Endodermal cell (in vitro differentiated cells): ENCODE measurements at regions not wholly inside any gene's neighbourhood (a gene's known extent, or its start where the extent isn't known, plus 50 kb on each side); places are given as distances from the start of the nearest gene placed in this dataset.

Experiments
- DNase-seq: peaks from one replicate; pipeline ENCODE4 v3.0.0-alpha.2; 2017
- H3K27ac ChIP-seq: 2 replicates; pipeline ENCODE4 v1.5.1; 2013; ENCODE audit warnings: mild to moderate bottlenecking, low read depth, low read length, moderate library complexity
- H3K27me3 ChIP-seq: 2 replicates; pipeline ENCODE4 v1.6.1; 2013; ENCODE audit warnings: mild to moderate bottlenecking, low read length, moderate library complexity; ENCODE audit not compliant: insufficient read depth, control insufficient read depth, poor library complexity, severe bottlenecking
- H3K36me3 ChIP-seq: 2 replicates; pipeline ENCODE4 v1.7.0; 2013; ENCODE audit warnings: mild to moderate bottlenecking, low read length, moderate library complexity; ENCODE audit not compliant: control insufficient read depth, insufficient read depth
- H3K4me1 ChIP-seq: one replicate; pipeline ENCODE4 v1.7.0; 2013; ENCODE audit warnings: low read length; ENCODE audit not compliant: control insufficient read depth, insufficient read depth
- H3K4me3 ChIP-seq: 2 replicates; pipeline ENCODE4 v1.5.1; 2013; ENCODE audit warnings: mild to moderate bottlenecking, low read length, moderate library complexity
- H3K9ac ChIP-seq: 2 replicates; pipeline ENCODE4 v1.6.1; 2013; ENCODE audit warnings: mild to moderate bottlenecking, low read length, moderate library complexity; ENCODE audit not compliant: poor library complexity, severe bottlenecking; ENCODE audit errors: extremely low read depth
- H3K9me3 ChIP-seq: 2 replicates; pipeline ENCODE4 v1.6.1; 2013; ENCODE audit warnings: mild to moderate bottlenecking, low read length, moderate library complexity; ENCODE audit not compliant: control insufficient read depth
- H3K27ac Mint-ChIP-seq: 2 replicates; pipeline ENCODE4 v1.8.0; 2020; ENCODE audit warnings: mixed read lengths
- H3K27me3 Mint-ChIP-seq: 2 replicates; pipeline ENCODE4 v1.8.0; 2021; ENCODE audit warnings: mild to moderate bottlenecking, mixed read lengths; ENCODE audit not compliant: insufficient read depth
- H3K36me3 Mint-ChIP-seq: 2 replicates; pipeline ENCODE4 v1.8.0; 2020; ENCODE audit warnings: low read depth, mixed read lengths
- H3K4me1 Mint-ChIP-seq: 2 replicates; pipeline ENCODE4 v1.8.0; 2020; ENCODE audit warnings: mixed read lengths
- H3K4me3 Mint-ChIP-seq: 2 replicates; pipeline ENCODE4 v1.8.0; 2020; ENCODE audit warnings: mild to moderate bottlenecking, moderate library complexity, mixed read lengths
- H3K9me3 Mint-ChIP-seq: 2 replicates; pipeline ENCODE4 v1.8.0; 2020; ENCODE audit warnings: mild to moderate bottlenecking, mixed read lengths
- WGBS, 2 experiments: methylation state at CpG; one replicate each; pipeline versions ENCODE4 v1.1.5 to v1.1.7; 2013; ENCODE audit warnings: missing lambda C conversion rate in 2 of 2, mixed read lengths in 1 of 2; ENCODE audit not compliant: insufficient coverage in 1 of 2, insufficient read length in 1 of 2; 5-methylcytosine and 5-hydroxymethylcytosine counted together
- TF ChIP-seq, protein P1 (sequence below): fragments of 200-600 bp; sonication (generic); conservative IDR thresholded peaks from 2 replicates; pipeline ENCODE4 v1.5.0; 2021; ENCODE audit warnings: antibody characterized with exemption, mild to moderate bottlenecking

DNA sequence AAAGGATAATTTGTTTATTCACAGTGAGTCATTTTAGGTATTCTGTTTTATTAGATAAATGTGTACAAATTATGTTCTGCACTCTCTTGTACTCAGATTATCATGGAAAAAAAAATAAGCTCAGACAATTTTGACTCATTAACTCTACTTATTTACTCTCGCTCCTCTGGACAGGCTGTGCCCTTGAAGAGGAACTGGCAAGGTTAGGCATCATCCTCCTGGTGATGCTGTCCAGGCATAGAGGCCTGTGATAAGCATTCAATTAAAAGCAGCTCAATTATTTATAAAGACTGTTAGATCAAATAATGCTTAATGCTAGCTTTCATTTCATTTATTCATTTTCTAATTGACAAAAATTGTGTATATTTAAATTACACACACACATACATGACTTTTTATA lies 518.5 kb downstream of the TENT5A start:
- Histone ChIP-seq H3K27ac (no peak overlapping the region), H3K4me1 (no peaks in the 10 kb centered on the region), H3K9me3 (no peaks in the 10 kb centered on the region), H3K4me3 (no peak overlapping the region), H3K27me3 (no peaks in the 10 kb centered on the region), H3K36me3 (no peaks in the 10 kb centered on the region), H3K9ac (no peak overlapping the region)
- 90% methylated on average over 1 of the region's 1 CpG; no CpG with 5 or more reads in 1 of the 2 experiments for WGBS, 2 experiments
- Mint-ChIP-seq H3K36me3 (no peaks in the 10 kb centered on the region), H3K27ac (no peak overlapping the region), H3K9me3 (no peaks in the 10 kb centered on the region), H3K27me3 (no peaks in the 10 kb centered on the region), H3K4me3 (no peak overlapping the region), H3K4me1 (peaks cover 9% of the 10 kb centered on the region)
- TF ChIP-seq, protein P1, sequence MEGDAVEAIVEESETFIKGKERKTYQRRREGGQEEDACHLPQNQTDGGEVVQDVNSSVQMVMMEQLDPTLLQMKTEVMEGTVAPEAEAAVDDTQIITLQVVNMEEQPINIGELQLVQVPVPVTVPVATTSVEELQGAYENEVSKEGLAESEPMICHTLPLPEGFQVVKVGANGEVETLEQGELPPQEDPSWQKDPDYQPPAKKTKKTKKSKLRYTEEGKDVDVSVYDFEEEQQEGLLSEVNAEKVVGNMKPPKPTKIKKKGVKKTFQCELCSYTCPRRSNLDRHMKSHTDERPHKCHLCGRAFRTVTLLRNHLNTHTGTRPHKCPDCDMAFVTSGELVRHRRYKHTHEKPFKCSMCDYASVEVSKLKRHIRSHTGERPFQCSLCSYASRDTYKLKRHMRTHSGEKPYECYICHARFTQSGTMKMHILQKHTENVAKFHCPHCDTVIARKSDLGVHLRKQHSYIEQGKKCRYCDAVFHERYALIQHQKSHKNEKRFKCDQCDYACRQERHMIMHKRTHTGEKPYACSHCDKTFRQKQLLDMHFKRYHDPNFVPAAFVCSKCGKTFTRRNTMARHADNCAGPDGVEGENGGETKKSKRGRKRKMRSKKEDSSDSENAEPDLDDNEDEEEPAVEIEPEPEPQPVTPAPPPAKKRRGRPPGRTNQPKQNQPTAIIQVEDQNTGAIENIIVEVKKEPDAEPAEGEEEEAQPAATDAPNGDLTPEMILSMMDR, result no peak
- DNase-seq, result no peak

GRCh38 chr6:81228912-81229555 lies 523.4 kb downstream of the TENT5A start:
- TF ChIP-seq, protein P1, result no peak
- Histone ChIP-seq H3K27ac (no peak overlapping the region), H3K4me3 (no peak overlapping the region), H3K9me3 (no peaks in the 10 kb centered on the region), H3K4me1 (no peaks in the 10 kb centered on the region), H3K27me3 (no peaks in the 10 kb centered on the region), H3K36me3 (no peaks in the 10 kb centered on the region), H3K9ac (no peak overlapping the region)
- Mint-ChIP-seq H3K9me3 (no peaks in the 10 kb centered on the region), H3K4me3 (no peak overlapping the region), H3K36me3 (no peaks in the 10 kb centered on the region), H3K4me1 (no peaks in the 10 kb centered on the region), H3K27me3 (no peaks in the 10 kb centered on the region), H3K27ac (no peak overlapping the region)
- 91% methylated on average over 1 of the region's 2 CpGs; no CpG with 5 or more reads in 1 of the 2 experiments for WGBS, 2 experiments
- no peak for DNase-seq

DNA sequence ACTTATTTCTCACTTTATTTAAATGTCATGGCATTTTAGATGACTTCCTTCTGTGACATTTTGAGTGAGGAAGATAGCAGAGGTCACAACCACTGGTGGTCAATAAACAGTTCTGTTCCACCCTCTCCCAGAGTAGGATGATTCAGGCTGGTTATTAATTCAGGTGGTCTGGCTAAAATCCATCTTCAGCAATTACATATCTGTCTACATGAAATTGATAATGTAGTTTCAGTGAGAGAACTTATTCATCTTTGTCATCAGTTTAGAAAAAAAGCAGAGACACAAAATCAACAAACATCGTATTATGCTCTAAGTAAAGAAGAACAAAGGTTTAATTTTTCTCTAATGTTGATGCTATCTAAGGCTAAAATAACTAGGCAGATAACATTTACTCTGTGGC lies 525.5 kb downstream of the TENT5A start:
- Histone ChIP-seq H3K4me3 (no peak overlapping the region), H3K27ac (no peak overlapping the region), H3K36me3 (no peaks in the 10 kb centered on the region), H3K9me3 (no peaks in the 10 kb centered on the region), H3K9ac (no peak overlapping the region), H3K4me1 (no peaks in the 10 kb centered on the region), H3K27me3 (no peaks in the 10 kb centered on the region)
- no peak for DNase-seq
- H3K36me3 Mint-ChIP-seq, result no peaks in the 10 kb centered on the region
- no peak overlapping the region for H3K27ac Mint-ChIP-seq
- no peaks in the 10 kb centered on the region for H3K27me3 Mint-ChIP-seq
- TF ChIP-seq, protein P1, result no peak
- 100% methylated on average over 1 of the region's 1 CpG; no CpG with 5 or more reads in 1 of the 2 experiments for WGBS, 2 experiments
- H3K9me3 Mint-ChIP-seq, result no peaks in the 10 kb centered on the region
- no peak overlapping the region for H3K4me3 Mint-ChIP-seq
- no peaks in the 10 kb centered on the region for H3K4me1 Mint-ChIP-seq
